ENCODE measurements at regions not wholly inside any gene's neighbourhood (a gene's known extent, or its start where the extent isn't known, plus 50 kb on each side); places are given as distances from the start of the nearest gene placed in this dataset.

DNA sequence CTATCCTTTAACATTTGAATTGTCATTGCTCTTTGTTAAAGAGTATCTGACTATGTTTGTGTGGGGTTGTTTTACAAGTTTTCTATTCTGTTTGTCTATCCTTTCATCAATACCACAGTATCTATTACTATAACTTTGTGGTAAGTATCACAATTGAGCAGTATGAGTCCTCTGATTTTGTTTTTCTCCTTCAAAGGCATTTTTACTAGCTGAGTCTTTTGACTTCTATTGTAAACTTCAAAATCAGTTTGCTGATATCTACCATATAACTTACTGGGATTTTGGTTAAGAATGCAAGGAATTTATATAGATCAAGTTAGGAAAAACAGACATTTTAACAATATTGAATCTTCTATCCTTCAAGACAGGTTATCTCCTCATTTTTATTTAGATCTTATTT lies 789.8 kb upstream of the PTPRD start:
- POLR2A ChIA-PET = no interaction called here
- DNase-seq (ENCODE audit: extremely low spot score) = no peak
- TF ChIP-seq L3MBTL2 (conservative IDR thresholded peaks at IDR 0.05) = no peak
- TF ChIP-seq SUZ12 (IDR thresholded peaks at IDR 0.05) = no peak
- no peak for TF ChIP-seq FOXM1 (IDR thresholded peaks at IDR 0.05; ENCODE audit: borderline replicate concordance)
- TF ChIP-seq NFRKB (IDR thresholded peaks at IDR 0.05) = no peak
- no peak for TF ChIP-seq ELF4 (IDR thresholded peaks at IDR 0.05)
- no peak for TF ChIP-seq LEF1 (IDR thresholded peaks at IDR 0.05; ENCODE audit: borderline replicate concordance)
- no peak for TF ChIP-seq SP1 (IDR thresholded peaks at IDR 0.05)
- no peak for TF ChIP-seq PKNOX1 (IDR thresholded peaks at IDR 0.05)
- TF ChIP-seq CTBP1 (IDR thresholded peaks at IDR 0.05; ENCODE audit: borderline replicate concordance) = no peak
- no peak for TF ChIP-seq TARDBP (IDR thresholded peaks at IDR 0.05)
- TF ChIP-seq FOXA1 (IDR thresholded peaks at IDR 0.05) = no peak
- TF ChIP-seq FOXK2 (IDR thresholded peaks at IDR 0.05) = no peak
- TF ChIP-seq BHLHE40 (IDR thresholded peaks at IDR 0.05; ENCODE audit: borderline replicate concordance) = no peak
- TF ChIP-seq ZNF384 (IDR thresholded peaks at IDR 0.05) = no peak
- TF ChIP-seq ARNT (IDR thresholded peaks at IDR 0.05) = no peak
- TF ChIP-seq HDGF (IDR thresholded peaks at IDR 0.05; ENCODE audit: borderline replicate concordance) = no peak
- CTCF ChIA-PET = no interaction called here

GRCh38 chr9:11414241-11414640 lies 801.4 kb upstream of the PTPRD start:
- TF ChIP-seq L3MBTL2 (conservative IDR thresholded peaks at IDR 0.05) (no peak), HDGF (IDR thresholded peaks at IDR 0.05; ENCODE audit: borderline replicate concordance) (no peak)
- ChIA-PET POLR2A (no interaction called here), CTCF (no interaction called here)
- DNase-seq (ENCODE audit: extremely low spot score) = no peak

DNA sequence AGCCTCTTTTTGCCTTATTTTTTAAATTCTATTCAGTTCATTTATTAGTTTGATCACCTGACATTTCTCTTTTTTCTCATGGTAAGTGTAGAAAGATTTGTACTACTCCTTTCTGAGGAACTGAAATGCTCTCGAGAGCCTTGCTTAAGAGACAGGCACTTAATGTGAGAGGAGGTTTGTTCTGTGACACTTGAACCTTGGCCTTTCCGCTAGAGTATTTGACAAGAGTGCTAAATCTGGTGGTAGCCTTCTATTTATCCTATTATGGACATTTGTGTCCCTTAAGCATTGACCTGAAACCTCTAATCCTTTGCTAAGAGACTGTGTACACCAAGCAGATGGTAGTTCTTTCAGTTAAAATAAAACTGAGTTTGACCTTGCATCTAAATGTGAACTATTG lies 805.0 kb upstream of the PTPRD start:
- CTCF ChIA-PET = no interaction called here
- DNase-seq (ENCODE audit: extremely low spot score) = no peak
- no peak for TF ChIP-seq FOXA1 (IDR thresholded peaks at IDR 0.05)
- no peak for TF ChIP-seq CTBP1 (IDR thresholded peaks at IDR 0.05; ENCODE audit: borderline replicate concordance)
- no peak for TF ChIP-seq BHLHE40 (IDR thresholded peaks at IDR 0.05; ENCODE audit: borderline replicate concordance)
- TF ChIP-seq PKNOX1 (IDR thresholded peaks at IDR 0.05) = no peak
- no peak for TF ChIP-seq ELF4 (IDR thresholded peaks at IDR 0.05)
- TF ChIP-seq ARNT (IDR thresholded peaks at IDR 0.05) = no peak
- no peak for TF ChIP-seq SP1 (IDR thresholded peaks at IDR 0.05)
- TF ChIP-seq LEF1 (IDR thresholded peaks at IDR 0.05; ENCODE audit: borderline replicate concordance) = no peak
- no peak for TF ChIP-seq NFRKB (IDR thresholded peaks at IDR 0.05)
- TF ChIP-seq FOXK2 (IDR thresholded peaks at IDR 0.05) = no peak
- no peak for TF ChIP-seq ZNF384 (IDR thresholded peaks at IDR 0.05)
- no peak for TF ChIP-seq FOXM1 (IDR thresholded peaks at IDR 0.05; ENCODE audit: borderline replicate concordance)
- no peak for TF ChIP-seq L3MBTL2 (conservative IDR thresholded peaks at IDR 0.05)
- POLR2A ChIA-PET = no interaction called here

- no peak for DNase-seq (ENCODE audit: extremely low spot score)
- TF ChIP-seq NFRKB (IDR thresholded peaks at IDR 0.05) = no peak
- no peak for TF ChIP-seq BHLHE40 (IDR thresholded peaks at IDR 0.05; ENCODE audit: borderline replicate concordance)
- TF ChIP-seq TARDBP (IDR thresholded peaks at IDR 0.05) = no peak
- TF ChIP-seq HDGF (IDR thresholded peaks at IDR 0.05; ENCODE audit: borderline replicate concordance) = no peak
- no peak for TF ChIP-seq ARNT (IDR thresholded peaks at IDR 0.05)
- no peak for TF ChIP-seq ZNF384 (IDR thresholded peaks at IDR 0.05)
- ChIA-PET POLR2A (no interaction called here), CTCF (interaction anchor here (0.6 kb wide), 1 partner anchor 1044 kb away, joined by 3 read pairs; no protein-coding TSS in a partner anchor)
Measured at GRCh38 chr9:11431490-11431889, 818.7 kb upstream of the PTPRD start.

DNA sequence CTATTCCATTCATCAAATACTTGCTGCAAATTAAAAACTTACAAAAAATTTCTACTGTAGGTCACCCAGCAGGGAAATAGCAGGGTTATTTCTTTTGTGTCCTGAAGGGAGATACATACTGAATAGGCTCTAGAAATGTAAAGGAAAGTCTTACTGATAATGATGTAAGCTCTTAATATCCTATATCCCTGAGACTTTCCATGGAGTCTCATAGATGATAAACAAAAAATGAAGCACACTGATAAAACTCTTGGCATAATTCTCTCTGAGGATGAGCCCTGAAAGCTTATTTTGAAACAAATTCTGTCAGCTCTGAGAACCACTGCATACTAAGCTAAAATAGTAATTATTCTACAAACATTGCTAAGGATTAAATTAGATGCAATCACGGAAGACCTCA lies 819.6 kb upstream of the PTPRD start:
- POLR2A ChIA-PET = no interaction called here
- CTCF ChIA-PET = no interaction called here
- no peak for TF ChIP-seq SUZ12 (IDR thresholded peaks at IDR 0.05)
- no peak for TF ChIP-seq ARNT (IDR thresholded peaks at IDR 0.05)
- TF ChIP-seq HDGF (IDR thresholded peaks at IDR 0.05; ENCODE audit: borderline replicate concordance) = no peak
- TF ChIP-seq ZNF384 (IDR thresholded peaks at IDR 0.05) = no peak
- TF ChIP-seq FOXM1 (IDR thresholded peaks at IDR 0.05; ENCODE audit: borderline replicate concordance) = no peak
- no peak for TF ChIP-seq FOXK2 (IDR thresholded peaks at IDR 0.05)
- TF ChIP-seq L3MBTL2 (conservative IDR thresholded peaks at IDR 0.05) = no peak
- TF ChIP-seq TARDBP (IDR thresholded peaks at IDR 0.05) = no peak
- TF ChIP-seq PKNOX1 (IDR thresholded peaks at IDR 0.05) = no peak

GRCh38 chr9:11443631-11444030 lies 830.8 kb upstream of the PTPRD start:
- ChIA-PET CTCF (no interaction called here), POLR2A (no interaction called here)
- TF ChIP-seq FOXK2 (IDR thresholded peaks at IDR 0.05) = no peak
- TF ChIP-seq SP1 (IDR thresholded peaks at IDR 0.05) = no peak
- TF ChIP-seq FOXA1 (IDR thresholded peaks at IDR 0.05) = no peak
- no peak for TF ChIP-seq NFRKB (IDR thresholded peaks at IDR 0.05)
- DNase-seq (ENCODE audit: extremely low spot score) = no peak

More for the DNA sequence above, 819.6 kb upstream of the PTPRD start:
- DNase-seq (ENCODE audit: extremely low spot score) = no peak
